MCF 10A (cell line): ENCODE measurements at regions not wholly inside any gene's neighbourhood (a gene's known extent, or its start where the extent isn't known, plus 50 kb on each side); places are given as distances from the start of the nearest gene placed in this dataset.
"Not testable (repeated sequence)": the region's sequence is repeated elsewhere in the genome, so short reads cannot be mapped to it uniquely, and the experiment has no call there.

ENCODE experiments used
- BruUV-seq: library from RNA; stranded (reverse); fragments of 400-500 nt; replicated peaks from 2 replicates; lab custom pipeline; 2021; lab: Mats Ljungman, UMichigan
- CTCF ChIA-PET: fragments of 300-600 bp; sonication (Branson Sonifier 250); formaldehyde crosslinking; extraction: SDS; loops from one replicate; lab custom pipeline; 2021; ENCODE audit warnings: antibody characterized with exemption, inconsistent platforms; lab: Yijun Ruan, JAX
- POLR2A ChIA-PET: fragments of 300-600, 350-650 bp; sonication (Branson Sonifier 250); formaldehyde crosslinking; extraction: SDS; loops from one replicate; lab custom pipeline; 2020; ENCODE audit warnings: antibody characterized with exemption, inconsistent platforms; lab: Yijun Ruan, JAX
- DNase-seq: peaks from one replicate; pipeline ENCODE4 v3.0.0-alpha.2; 2018; ENCODE audit not compliant: unreplicated experiment
- H3K27ac Mint-ChIP-seq: one replicate; pipeline ENCODE4 v1.8.0; 2022; ENCODE audit warnings: mild to moderate bottlenecking, low read depth, mixed read lengths; ENCODE audit not compliant: unreplicated experiment
- H3K27me3 Mint-ChIP-seq: one replicate; pipeline ENCODE4 v1.8.0; 2022; ENCODE audit warnings: mixed read lengths; ENCODE audit not compliant: insufficient read depth, unreplicated experiment
- H3K36me3 Mint-ChIP-seq: one replicate; pipeline ENCODE4 v1.8.0; 2022; ENCODE audit warnings: mild to moderate bottlenecking, moderate library complexity, mixed read lengths; ENCODE audit not compliant: insufficient read depth, unreplicated experiment
- H3K4me1 Mint-ChIP-seq: one replicate; pipeline ENCODE4 v1.8.0; 2022; ENCODE audit warnings: mixed read lengths; ENCODE audit not compliant: insufficient read depth, unreplicated experiment
- H3K4me3 Mint-ChIP-seq: one replicate; pipeline ENCODE4 v1.8.0; 2022; ENCODE audit warnings: mild to moderate bottlenecking, moderate library complexity, mixed read lengths; ENCODE audit not compliant: unreplicated experiment
- H3K9me3 Mint-ChIP-seq: one replicate; pipeline ENCODE4 v1.8.0; 2022; ENCODE audit warnings: mixed read lengths; ENCODE audit not compliant: unreplicated experiment
- CTCF ChIP-seq: fragments of 200-600 bp; IDR thresholded peaks from one replicate; pipeline ENCODE4 v1.8.0; 2022; ENCODE audit warnings: antibody characterized with exemption, mild to moderate bottlenecking; ENCODE audit not compliant: unreplicated experiment
- intact Hi-C: fragments of 100-400 bp; cut with micrococcal nuclease; formaldehyde crosslinking; loops from 2 replicates; pipeline ENCODE4 v1.14.1; 2022

GRCh38 chr3:182420741-182421140, 372.6 kb upstream of the ATP11B start:
- intact Hi-C loops: no loop called here
- ChIA-PET POLR2A (no interaction called here), CTCF (interaction anchor here (0.6 kb wide), 1 partner anchor 719 kb away, joined by 4 read pairs; no protein-coding TSS in a partner anchor)
- Mint-ChIP-seq H3K4me1 (no peaks in the 10 kb centered on the region), H3K4me3 (no peak overlapping the region), H3K27ac (no peak overlapping the region), H3K9me3 (no peaks in the 10 kb centered on the region), H3K36me3 (no peaks in the 10 kb centered on the region), H3K27me3 (no peaks in the 10 kb centered on the region)
- DNase-seq: no peak
- no peak for TF ChIP-seq CTCF
- BruUV-seq: no TSS peak

GRCh38 chr3:182424006-182424405, 369.3 kb upstream of the ATP11B start:
- CTCF ChIA-PET: no interaction called here
- TF ChIP-seq CTCF: no peak
- Mint-ChIP-seq H3K36me3 (no peaks in the 10 kb centered on the region), H3K4me1 (no peaks in the 10 kb centered on the region), H3K4me3 (no peak overlapping the region), H3K9me3 (no peaks in the 10 kb centered on the region), H3K27me3 (no peaks in the 10 kb centered on the region), H3K27ac (no peak overlapping the region)
- POLR2A ChIA-PET: interaction anchor here (0.6 to 1.0 kb wide), 3 partner anchors 8 to 180 kb away, joined by 3 to 5 read pairs (median 3); no protein-coding TSS in a partner anchor
- no TSS peak for BruUV-seq
- intact Hi-C loops: no loop called here
- no peak for DNase-seq

DNA sequence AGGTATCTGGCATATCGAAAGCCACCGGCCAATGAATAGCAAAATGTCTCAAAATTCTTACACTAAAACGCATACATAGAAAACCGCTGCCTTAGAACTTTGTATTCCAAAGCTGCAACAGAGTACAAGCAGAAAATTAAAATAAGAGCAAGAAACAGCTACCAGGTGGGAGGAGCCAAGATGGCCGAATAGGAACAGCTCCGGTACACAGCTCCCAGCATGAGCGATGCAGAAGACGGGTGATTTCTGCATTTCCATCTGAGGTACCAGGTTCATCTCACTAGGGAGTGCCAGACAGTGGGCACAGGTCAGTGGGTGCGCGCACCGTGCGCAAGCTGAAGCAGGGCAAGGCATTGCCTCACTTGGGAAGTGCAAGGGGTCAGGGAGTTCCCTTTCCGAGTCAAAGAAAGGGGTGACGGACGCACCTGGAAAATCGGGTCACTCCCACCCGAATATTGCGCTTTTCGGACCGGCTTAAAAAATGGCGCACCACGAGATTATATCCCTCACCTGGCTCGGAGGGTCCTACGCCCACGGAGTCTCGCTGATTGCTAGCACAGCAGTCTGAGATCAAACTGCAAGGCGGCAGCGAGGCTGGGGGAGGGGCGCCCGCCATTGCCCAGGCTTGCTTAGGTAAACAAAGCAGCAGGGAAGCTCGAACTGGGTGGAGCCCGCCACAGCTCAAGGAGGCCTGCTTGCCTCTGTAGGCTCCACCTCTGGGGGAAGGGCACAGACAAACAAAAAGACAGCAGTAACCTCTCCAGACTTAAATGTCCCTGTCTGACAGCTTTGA, 367.2 kb upstream of the ATP11B start:
- H3K9me3 Mint-ChIP-seq, H3K27me3 Mint-ChIP-seq, H3K4me3 Mint-ChIP-seq, intact Hi-C loops, CTCF ChIA-PET, BruUV-seq, H3K36me3 Mint-ChIP-seq, H3K4me1 Mint-ChIP-seq, POLR2A ChIA-PET, DNase-seq, H3K27ac Mint-ChIP-seq: not testable (repeated sequence)

DNA sequence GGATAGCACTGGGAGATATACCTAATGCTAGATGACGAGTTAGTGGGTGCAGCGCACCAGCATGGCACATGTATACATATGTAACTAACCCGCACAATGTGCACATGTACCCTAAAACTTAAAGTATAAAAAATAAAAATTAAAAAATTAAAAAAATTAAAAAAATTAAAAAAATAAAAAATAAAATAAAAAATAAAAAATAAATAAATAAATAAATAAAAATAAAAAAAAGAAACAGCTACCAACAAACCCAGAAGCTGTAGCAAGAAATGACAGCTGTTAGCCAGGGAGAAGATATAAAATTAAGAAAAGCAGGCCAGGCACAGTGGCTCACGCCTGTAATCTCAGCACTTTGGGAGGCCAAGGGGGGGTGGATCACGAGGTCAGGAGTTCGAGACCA, 361.3 kb upstream of the ATP11B start:
- POLR2A ChIA-PET, intact Hi-C loops, H3K36me3 Mint-ChIP-seq, H3K4me3 Mint-ChIP-seq, BruUV-seq, CTCF ChIA-PET, H3K9me3 Mint-ChIP-seq, H3K27ac Mint-ChIP-seq, DNase-seq, H3K27me3 Mint-ChIP-seq, H3K4me1 Mint-ChIP-seq: not testable (repeated sequence)

DNA sequence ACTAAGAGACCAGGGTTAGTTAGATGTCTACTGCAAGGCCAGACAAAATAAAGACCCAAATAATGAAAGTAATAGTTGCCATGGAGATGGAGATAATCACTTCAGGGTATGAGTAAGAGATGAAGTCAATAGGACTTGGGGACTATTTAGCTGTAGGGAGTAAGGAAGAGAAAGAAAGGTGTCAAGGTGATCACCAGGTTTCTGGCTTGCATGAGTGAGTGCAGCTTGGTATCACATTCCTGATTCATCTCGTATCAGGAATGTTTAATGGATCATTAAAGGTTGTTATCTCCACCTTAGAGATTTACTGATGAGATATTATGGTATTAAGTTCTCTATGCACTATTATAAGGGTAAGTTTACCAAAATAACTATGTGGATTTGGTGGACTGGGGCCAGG, 357.4 kb upstream of the ATP11B start:
- TF ChIP-seq CTCF: no peak
- CTCF ChIA-PET: interaction anchor here (0.6 kb wide), 1 partner anchor 945 kb away, joined by 3 read pairs; no protein-coding TSS in a partner anchor
- no TSS peak for BruUV-seq
- no peak for DNase-seq
- Mint-ChIP-seq H3K36me3 (no peaks in the 10 kb centered on the region), H3K9me3 (no peaks in the 10 kb centered on the region), H3K4me1 (no peaks in the 10 kb centered on the region), H3K4me3 (no peak overlapping the region), H3K27ac (no peak overlapping the region), H3K27me3 (no peaks in the 10 kb centered on the region)
- POLR2A ChIA-PET: no interaction called here
- intact Hi-C loops: no loop called here
